ENCODE measurements at regions not wholly inside any gene's neighbourhood (a gene's known extent, or its start where the extent isn't known, plus 50 kb on each side); places are given as distances from the start of the nearest gene placed in this dataset.

DNA sequence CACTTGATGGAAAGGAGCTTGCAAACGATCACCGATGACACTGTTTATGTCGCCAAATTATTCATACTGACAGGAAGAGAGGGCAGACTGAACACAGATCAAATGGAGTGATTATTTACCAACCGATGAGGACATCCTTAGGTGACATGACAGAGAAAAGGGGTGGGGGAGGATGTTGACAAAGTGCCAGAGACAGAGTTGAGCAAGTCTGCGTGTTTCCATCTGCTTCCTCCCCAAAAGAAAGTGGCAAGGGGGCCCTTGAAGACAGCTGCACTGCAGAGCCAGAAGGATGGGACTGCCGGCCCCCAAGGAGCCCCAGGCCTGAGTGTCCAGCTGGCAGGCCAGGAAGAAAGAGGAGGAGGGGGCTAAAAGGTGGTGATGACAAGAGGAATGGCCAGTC, 191.0 kb upstream of the RPL38 start:
- no peak for DNase-seq (ENCODE audit: low spot score)

DNA sequence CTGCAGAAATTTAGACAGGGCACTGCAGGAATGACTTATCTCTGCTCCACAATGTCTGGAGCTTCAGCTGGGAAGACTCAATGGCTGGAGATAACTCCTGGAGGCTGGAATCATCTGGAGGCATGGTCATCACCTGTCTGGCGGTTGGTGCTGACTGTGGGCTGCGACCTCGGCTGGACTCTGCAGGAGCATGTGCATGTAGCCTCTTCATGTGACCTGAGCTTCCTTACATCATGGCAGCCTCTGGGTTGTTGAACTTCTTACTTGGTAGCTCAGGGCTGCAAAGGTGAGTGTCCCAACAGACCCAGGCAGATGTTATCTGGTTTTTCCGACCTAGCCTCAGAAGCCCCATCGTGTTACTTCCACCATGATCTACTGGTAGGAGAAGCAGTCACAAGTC, 188.2 kb upstream of the RPL38 start:
- DNase-seq (ENCODE audit: low spot score) = no peak

GRCh38 chr17:74015990-74016389, 187.5 kb upstream of the RPL38 start:
- DNase-seq (ENCODE audit: low spot score) = no peak

GRCh38 chr17:74016461-74016860, 187.0 kb upstream of the RPL38 start:
- no peak for DNase-seq (ENCODE audit: low spot score)

DNA sequence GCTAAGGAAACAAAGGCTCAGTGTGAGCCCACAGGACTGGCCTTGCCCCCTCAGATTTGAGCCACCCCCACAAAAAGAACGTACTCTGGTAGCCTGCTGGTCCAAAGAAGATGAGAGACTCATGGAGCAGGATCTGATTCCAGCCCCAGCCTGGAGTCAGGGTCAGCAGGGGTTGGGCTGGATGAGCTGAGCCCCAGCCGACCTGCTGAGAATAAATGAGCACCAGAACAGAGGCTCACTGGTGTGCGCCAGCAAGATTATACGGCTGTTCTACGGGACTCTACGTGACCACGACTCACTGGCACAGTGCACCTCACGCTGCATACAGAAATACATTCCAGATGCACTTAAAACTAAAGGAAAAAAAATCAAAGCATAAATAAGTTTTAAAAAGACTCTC, 186.0 kb upstream of the RPL38 start:
- no peak for DNase-seq (ENCODE audit: low spot score)

- no peak for DNase-seq (ENCODE audit: low spot score)
These were observed 185.4 kb upstream of the RPL38 start for GRCh38 chr17:74018115-74018514.

GRCh38 chr17:74019271-74019670, 184.2 kb upstream of the RPL38 start:
- no peak for DNase-seq (ENCODE audit: low spot score)

- no peak for DNase-seq (ENCODE audit: low spot score)
These were observed 183.6 kb upstream of the RPL38 start for GRCh38 chr17:74019860-74020259.

DNA sequence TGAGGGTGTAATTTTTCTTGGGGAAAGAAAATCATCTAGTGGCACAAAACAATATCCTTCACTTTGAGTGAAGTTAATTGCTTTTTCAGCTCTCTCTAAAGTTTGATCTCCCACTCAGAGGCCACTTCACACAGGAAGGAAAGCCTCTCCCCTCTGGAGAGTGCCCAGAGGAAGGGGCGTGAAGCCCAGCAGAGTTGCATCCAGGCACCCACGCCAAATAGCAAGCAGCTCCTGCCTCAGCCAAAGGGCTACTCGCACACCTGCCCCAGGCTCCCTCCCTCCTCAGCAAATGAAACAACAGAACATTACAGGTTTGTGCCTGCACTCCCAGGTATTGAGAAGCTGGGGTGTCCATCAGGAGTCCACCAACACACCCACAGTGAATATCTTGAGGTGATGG, 183.0 kb upstream of the RPL38 start:
- no peak for DNase-seq (ENCODE audit: low spot score)

DNA sequence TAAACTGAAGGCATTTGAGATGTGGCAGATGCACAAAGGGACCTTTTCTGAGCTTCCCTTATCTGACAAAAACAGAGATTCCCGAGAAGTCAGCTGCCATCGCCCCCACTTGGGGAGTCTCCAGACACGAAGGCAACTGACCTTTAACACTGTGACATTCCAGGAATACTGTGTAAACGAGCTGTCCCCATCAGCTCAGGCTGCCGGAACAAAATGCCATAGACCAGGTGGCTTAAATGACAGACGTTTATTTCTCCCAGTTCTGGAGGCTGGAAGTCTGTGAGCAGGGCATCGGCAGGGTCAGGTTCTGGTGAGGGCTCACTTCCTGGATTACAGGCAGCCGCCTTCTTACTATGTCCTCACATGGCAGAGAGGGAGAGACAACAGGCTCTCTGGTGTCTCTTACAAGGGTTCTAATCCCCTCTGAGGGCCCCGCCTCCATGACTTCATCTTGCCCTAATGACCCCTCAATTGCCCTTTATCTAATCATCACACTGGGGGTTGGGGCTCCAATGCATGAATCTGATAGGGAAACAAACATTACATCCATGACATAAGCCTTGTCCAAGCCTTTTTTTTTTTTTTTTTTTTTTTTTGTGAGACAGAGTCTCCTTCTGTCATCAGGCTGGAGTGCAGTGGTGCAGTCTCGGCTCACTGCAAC, 178.5 kb upstream of the RPL38 start:
- no peak for DNase-seq (ENCODE audit: low spot score)

DNA sequence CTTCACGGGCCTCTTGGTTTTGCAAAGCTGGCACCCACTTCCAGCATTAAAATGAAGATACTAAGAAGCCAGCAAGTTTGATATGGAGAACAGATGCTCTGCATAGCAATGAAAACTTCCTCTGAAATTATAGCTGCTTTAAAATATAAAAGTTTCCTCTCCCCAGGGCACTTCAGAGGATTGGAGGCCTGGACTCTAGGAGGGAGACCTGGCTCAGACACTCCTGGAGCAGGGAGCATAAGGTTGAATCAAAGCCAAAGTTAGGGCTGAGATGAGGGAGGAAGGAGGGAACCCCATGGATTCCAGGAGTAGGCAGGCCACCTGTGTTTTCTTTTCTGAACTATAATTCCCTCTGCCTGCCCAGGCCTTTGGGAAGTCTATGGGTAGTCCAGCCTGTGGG, 176.0 kb upstream of the RPL38 start:
- DNase-seq (ENCODE audit: low spot score) = no peak

GRCh38 chr17:74028354-74029116, 174.9 kb upstream of the RPL38 start:
- no peak for DNase-seq (ENCODE audit: low spot score)

DNA sequence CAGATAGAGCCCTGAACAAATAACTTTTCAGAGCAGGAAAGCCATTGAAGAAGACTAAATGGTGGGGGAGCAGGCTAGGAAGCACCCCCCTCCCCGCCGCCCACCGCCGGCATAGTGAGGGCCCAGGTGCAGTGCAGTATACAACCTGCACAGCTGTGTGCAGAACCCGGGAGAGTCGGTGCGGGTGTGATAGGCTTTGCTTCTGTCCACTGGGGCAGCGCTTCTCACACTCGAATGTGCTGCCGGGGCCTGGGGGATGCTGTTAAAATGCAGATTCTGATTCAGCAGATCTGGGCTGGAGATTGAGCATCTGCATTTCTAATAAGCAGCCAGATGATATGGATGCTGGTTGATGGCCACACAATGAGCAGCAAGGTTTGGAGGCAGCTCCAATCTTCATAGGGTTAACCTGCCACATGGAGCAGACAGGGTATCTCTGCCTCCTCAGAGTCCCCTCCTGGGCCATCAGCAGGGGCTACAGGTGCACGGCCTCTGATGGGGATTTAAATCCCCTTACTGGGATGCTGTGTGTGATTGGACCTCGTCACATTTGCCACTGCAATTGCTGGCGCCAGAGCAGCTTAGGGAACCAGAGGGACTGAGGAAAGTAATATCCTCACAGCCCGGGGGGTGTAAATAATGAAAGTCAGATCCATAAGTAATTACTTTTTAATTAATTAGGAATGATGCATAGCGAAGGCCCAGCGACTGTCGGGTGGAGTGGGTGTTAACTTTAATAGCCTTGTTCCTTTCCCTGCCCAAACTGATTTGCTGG, 172.0 kb upstream of the RPL38 start:
- DNase-seq (ENCODE audit: low spot score) = no peak

GRCh38 chr17:74032222-74032621, 171.3 kb upstream of the RPL38 start:
- no peak for DNase-seq (ENCODE audit: low spot score)

GRCh38 chr17:74037320-74037719, 166.2 kb upstream of the RPL38 start:
- no peak for DNase-seq (ENCODE audit: low spot score)

DNA sequence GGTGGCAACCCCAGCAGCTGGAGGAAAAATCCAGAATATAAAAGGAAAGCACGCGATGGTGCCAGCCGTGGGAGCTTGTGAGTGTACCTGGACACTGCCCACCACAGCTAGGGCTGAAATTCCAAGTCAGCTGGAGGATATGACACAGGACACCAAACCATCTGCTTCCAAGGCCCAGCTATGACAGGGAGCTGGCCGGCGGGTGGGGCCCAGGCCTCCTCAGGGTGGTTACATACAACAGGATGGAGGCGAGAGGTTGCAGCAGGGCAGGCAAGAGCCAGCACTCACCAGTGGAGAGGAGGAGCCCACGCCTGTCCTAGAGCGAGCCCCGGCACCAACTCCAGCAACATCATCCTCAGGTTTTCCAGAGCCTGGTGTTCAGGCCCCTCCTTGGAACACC, 163.2 kb upstream of the RPL38 start:
- no peak for DNase-seq (ENCODE audit: low spot score)

GRCh38 chr17:74040729-74041128, 162.7 kb upstream of the RPL38 start:
- DNase-seq (ENCODE audit: low spot score) = no peak

DNA sequence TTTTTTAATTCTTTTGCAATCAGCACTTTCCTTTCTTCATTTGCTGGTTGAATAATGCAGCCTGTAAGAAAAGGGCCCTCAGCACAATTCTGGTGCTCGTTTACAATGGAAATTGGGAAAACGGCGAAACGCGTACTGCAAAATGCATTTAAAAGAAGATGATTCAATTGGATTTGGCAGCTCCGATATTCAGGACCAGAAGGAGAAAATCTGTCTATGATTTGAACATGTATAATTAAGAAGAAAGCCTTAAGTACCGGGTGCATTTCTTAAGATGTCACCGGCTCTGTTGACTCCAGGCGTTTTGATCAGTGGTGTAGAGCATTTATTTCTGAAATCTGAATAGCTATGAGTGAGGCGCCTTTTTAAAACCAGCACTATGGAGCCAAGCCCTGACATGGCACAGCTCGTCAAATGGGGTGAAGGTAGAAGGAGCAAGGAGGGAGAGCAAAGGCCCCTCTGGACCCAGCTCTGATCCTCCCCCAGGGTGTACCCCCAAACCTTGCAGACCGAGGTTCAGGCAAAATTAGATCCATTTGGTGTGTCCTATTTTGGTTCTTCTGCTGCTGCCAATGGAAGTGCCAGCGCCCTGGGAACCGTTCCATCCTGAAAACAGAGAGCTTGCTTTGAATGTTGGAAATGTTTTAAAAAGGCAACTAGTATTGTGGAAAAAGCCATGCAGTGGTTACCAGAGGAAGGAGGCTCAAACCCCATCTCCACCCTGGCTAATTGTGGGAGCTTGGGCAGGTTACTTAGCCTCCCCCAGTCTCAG, 161.4 kb upstream of the RPL38 start:
- DNase-seq (ENCODE audit: low spot score) = no peak

DNA sequence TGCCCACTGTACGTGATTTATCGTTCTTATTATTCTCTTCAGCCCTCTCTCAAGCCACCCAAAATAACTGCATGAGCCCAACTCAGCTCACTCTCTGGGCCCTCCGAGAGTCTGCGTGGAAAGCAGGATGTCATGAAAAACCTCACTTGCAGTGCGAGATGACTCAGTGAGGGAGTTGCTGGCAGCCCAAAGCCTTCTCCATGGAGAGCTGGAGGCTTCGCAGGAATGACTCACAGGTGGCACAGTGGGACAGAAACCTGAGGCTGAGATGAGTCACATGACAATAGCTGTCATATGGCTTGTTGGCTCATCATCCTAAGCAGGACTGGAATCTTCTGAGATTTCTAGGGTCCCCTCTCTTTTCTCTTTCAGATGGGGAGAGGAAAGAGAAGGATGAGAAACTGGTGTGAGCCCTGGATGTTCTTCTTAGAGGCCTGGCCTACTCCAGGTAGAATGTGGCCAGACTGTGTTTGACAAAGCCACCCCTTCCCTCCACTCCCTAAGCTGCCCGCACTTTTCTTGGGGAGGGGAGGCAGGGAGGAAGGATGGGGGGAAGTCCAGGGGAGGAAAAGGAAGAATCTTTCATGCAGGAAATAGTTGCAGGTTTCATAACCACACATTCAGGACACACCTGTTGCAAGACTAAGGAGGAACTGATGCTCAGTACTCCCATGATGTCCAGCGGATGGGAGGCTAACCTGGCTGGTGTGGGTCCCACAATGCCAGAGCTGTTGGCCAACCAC, 160.6 kb upstream of the RPL38 start:
- DNase-seq (ENCODE audit: low spot score) = peak; percentile 28

- no peak for DNase-seq (ENCODE audit: low spot score)
These were observed 159.5 kb upstream of the RPL38 start for GRCh38 chr17:74043976-74044375.

GRCh38 chr17:74045608-74046280, 157.7 kb upstream of the RPL38 start:
- DNase-seq (ENCODE audit: low spot score) = peak; percentile 20

Data from HuH-7.5 (cell line).